ENCODE measurements at regions not wholly inside any gene's neighbourhood (a gene's known extent, or its start where the extent isn't known, plus 50 kb on each side); places are given as distances from the start of the nearest gene placed in this dataset.

DNA sequence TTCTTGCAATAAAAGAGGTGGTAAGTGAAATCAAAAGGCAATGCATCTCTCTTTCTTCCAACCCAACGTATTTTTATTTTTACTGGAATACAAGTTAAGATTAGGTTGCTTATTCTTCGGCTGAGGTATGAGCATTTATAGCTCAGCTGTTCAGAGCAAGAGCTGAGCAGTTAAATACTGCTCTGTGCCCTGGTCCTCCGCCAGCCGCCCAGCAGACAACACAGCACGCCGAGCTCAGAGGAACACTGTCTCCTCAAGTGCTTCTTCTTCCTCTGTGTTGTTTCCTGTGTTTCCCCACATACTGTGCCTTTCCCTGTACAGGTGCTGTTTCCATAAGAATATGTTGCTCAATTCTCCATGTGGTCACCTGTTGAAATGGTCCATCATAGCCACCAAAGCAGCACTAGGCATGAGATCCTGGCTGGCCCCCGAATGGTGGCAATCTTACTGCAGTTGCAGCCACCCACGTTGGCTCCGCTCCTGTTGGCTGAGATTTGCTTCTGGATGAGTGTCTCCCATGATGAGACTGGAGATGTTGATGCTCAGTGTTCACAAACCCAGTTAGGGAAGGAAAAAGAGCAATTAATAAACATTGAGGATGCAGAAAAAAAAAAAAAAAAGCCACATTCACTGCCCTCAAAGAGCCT lies 515.3 kb downstream of the GRIN2A start:
- TF ChIP-seq EZH2phosphoT487 (IDR thresholded peaks at IDR 0.05; ENCODE audit: insufficient read depth, low read depth) (no peak), EZH2 (IDR thresholded peaks at IDR 0.05; ENCODE audit: insufficient read depth, poor library complexity, severe bottlenecking) (no peak)
